OCI-M2 (cell line): ENCODE measurements at regions not wholly inside any gene's neighbourhood (a gene's known extent, or its start where the extent isn't known, plus 50 kb on each side); places are given as distances from the start of the nearest gene placed in this dataset.

Experiments used
- DNase-seq: peaks from one replicate; lab custom pipeline; 2025; ENCODE audit not compliant: unreplicated experiment; lab: John Stamatoyannopoulos, UW

GRCh38 chr2:138175066-138175465, 210.8 kb downstream of the HNMT start:
- no peak for DNase-seq

- DNase-seq = no peak
Measured at GRCh38 chr2:138176862-138177439, 212.7 kb downstream of the HNMT start.

GRCh38 chr2:138177693-138178092, 213.4 kb downstream of the HNMT start:
- DNase-seq = no peak

- DNase-seq = no peak
Measured at GRCh38 chr2:138180692-138181386, 216.6 kb downstream of the HNMT start.

- DNase-seq = no peak
Measured at GRCh38 chr2:138182250-138182936, 218.1 kb downstream of the HNMT start.

GRCh38 chr2:138182937-138183312, 218.7 kb downstream of the HNMT start:
- DNase-seq = no peak

- DNase-seq = no peak
Measured at GRCh38 chr2:138183705-138184104, 219.4 kb downstream of the HNMT start.

- no peak for DNase-seq
Measured at GRCh38 chr2:138184428-138184827, 220.2 kb downstream of the HNMT start.

- no peak for DNase-seq
Measured at GRCh38 chr2:138185827-138186226, 221.6 kb downstream of the HNMT start.

- DNase-seq = no peak
Measured at GRCh38 chr2:138187221-138187620, 222.9 kb downstream of the HNMT start.

- no peak for DNase-seq
Measured at GRCh38 chr2:138190999-138191398, 226.7 kb downstream of the HNMT start.

- no peak for DNase-seq
Measured at GRCh38 chr2:138193416-138194213, 229.3 kb downstream of the HNMT start.

GRCh38 chr2:138201286-138201685, 237.0 kb downstream of the HNMT start:
- no peak for DNase-seq

GRCh38 chr2:138202762-138203161, 238.5 kb downstream of the HNMT start:
- no peak for DNase-seq

- DNase-seq = no peak
Measured at GRCh38 chr2:138205281-138205680, 241.0 kb downstream of the HNMT start.

- no peak for DNase-seq
Measured at GRCh38 chr2:138207074-138207930, 243.0 kb downstream of the HNMT start.

- no peak for DNase-seq
Measured at GRCh38 chr2:138209009-138209408, 244.7 kb downstream of the HNMT start.

- no peak for DNase-seq
Measured at GRCh38 chr2:138210487-138210886, 246.2 kb downstream of the HNMT start.

- DNase-seq = no peak
Measured at GRCh38 chr2:138212434-138212833, 248.2 kb downstream of the HNMT start.

GRCh38 chr2:138213084-138213483, 248.8 kb downstream of the HNMT start:
- DNase-seq = no peak

- no peak for DNase-seq
Measured at GRCh38 chr2:138213624-138214023, 249.4 kb downstream of the HNMT start.
